ENCODE measurements at regions not wholly inside any gene's neighbourhood (a gene's known extent, or its start where the extent isn't known, plus 50 kb on each side); places are given as distances from the start of the nearest gene placed in this dataset.

GRCh38 chr2:239601880-239602279, 201.1 kb upstream of the HDAC4 start:
- Histone ChIP-seq H3K27me3 (ENCODE audit: control insufficient read depth, insufficient read depth, low read length) (no peaks in the 10 kb centered on the region), H3K4me1 (ENCODE audit: control insufficient read depth, insufficient read depth, low read length) (no peaks in the 10 kb centered on the region), H3K36me3 (ENCODE audit: control insufficient read depth, insufficient read depth, low read length) (no peaks in the 10 kb centered on the region), H3K4me3 (ENCODE audit: low read length) (no peak overlapping the region), H3K9ac (ENCODE audit: low read length) (no peak overlapping the region), H3K27ac (ENCODE audit: low read depth, low read length) (no peak overlapping the region)

DNA sequence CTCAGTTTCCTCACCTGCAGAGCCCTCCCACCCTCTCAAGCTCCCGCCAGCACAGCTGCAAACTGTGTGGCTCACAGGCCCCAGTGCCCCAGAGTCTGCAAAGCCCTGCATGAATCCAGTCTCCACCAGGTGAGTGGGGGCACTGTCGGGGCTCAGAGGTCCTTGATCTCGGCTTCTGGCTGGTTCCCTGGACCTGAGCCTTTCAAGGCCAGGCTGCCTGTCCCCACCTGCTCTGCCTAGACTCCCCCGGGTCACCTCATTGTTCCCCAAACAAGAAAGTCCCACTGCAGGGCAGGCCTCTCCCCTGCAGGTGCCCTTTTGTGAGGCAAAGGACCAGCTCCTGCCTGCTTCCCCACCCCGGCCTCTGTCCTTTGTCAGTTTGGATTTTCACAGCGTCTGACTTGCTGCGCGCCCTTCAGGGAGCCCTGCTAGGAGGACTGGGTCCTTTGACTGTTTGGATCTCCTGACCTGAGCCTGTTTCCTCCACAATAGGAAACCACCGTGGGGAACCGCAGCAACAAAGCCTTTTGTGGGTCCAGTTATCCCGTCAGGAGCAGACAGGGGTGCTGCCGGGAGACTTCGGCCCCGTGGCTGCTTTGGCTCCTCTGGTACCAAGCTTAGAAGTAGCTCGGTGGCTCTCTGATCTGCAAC, 200.5 kb upstream of the HDAC4 start:
- Histone ChIP-seq H3K4me3 (ENCODE audit: low read length) (no peak overlapping the region), H3K9ac (ENCODE audit: low read length) (no peak overlapping the region), H3K4me1 (ENCODE audit: control insufficient read depth, insufficient read depth, low read length) (no peaks in the 10 kb centered on the region)

DNA sequence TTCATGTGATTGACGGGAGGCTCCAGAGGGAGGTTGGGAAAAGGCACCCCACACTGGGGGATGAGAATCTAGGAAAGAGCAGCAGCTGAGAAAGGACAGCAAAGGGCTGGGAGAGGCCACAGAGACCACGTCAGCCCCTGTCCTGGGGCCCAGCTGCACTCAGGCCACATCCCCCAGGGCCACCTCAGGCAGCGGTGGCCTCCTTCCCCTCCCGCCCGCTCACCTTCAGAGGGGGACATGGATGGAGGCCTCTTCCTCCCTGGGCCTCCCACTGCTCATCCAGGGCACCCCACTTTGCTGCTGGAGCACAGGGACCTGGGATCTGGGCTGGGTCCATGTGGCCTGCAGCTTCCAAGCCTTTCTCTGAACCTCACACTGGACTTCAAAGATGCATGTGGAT, 199.8 kb upstream of the HDAC4 start:
- Histone ChIP-seq H3K9ac (ENCODE audit: low read length) (no peak overlapping the region), H3K36me3 (ENCODE audit: control insufficient read depth, insufficient read depth, low read length) (no peaks in the 10 kb centered on the region), H3K27ac (ENCODE audit: low read depth, low read length) (no peak overlapping the region), H3K4me3 (ENCODE audit: low read length) (no peak overlapping the region), H3K27me3 (ENCODE audit: control insufficient read depth, insufficient read depth, low read length) (no peaks in the 10 kb centered on the region), H3K4me1 (ENCODE audit: control insufficient read depth, insufficient read depth, low read length) (no peaks in the 10 kb centered on the region)

More for the DNA sequence above, 200.5 kb upstream of the HDAC4 start:
- Histone ChIP-seq H3K27me3 (ENCODE audit: control insufficient read depth, insufficient read depth, low read length) (no peaks in the 10 kb centered on the region), H3K27ac (ENCODE audit: low read depth, low read length) (no peak overlapping the region), H3K36me3 (ENCODE audit: control insufficient read depth, insufficient read depth, low read length) (no peaks in the 10 kb centered on the region)

GRCh38 chr2:239600001-239600593, 199.3 kb upstream of the HDAC4 start:
- Histone ChIP-seq H3K27ac (ENCODE audit: low read depth, low read length) (no peak overlapping the region), H3K9ac (ENCODE audit: low read length) (no peak overlapping the region), H3K4me3 (ENCODE audit: low read length) (no peak overlapping the region), H3K36me3 (ENCODE audit: control insufficient read depth, insufficient read depth, low read length) (no peaks in the 10 kb centered on the region), H3K4me1 (ENCODE audit: control insufficient read depth, insufficient read depth, low read length) (no peaks in the 10 kb centered on the region), H3K27me3 (ENCODE audit: control insufficient read depth, insufficient read depth, low read length) (no peaks in the 10 kb centered on the region)

GRCh38 chr2:239599299-239599698, 198.5 kb upstream of the HDAC4 start:
- H3K27ac ChIP-seq (ENCODE audit: low read depth, low read length) = no peak overlapping the region
- no peaks in the 10 kb centered on the region for H3K4me1 ChIP-seq (ENCODE audit: control insufficient read depth, insufficient read depth, low read length)
- H3K27me3 ChIP-seq (ENCODE audit: control insufficient read depth, insufficient read depth, low read length) = no peaks in the 10 kb centered on the region
- no peak overlapping the region for H3K4me3 ChIP-seq (ENCODE audit: low read length)
- no peak overlapping the region for H3K9ac ChIP-seq (ENCODE audit: low read length)
- no peaks in the 10 kb centered on the region for H3K36me3 ChIP-seq (ENCODE audit: control insufficient read depth, insufficient read depth, low read length)

GRCh38 chr2:239598732-239599090, 197.9 kb upstream of the HDAC4 start:
- no peak overlapping the region for H3K27ac ChIP-seq (ENCODE audit: low read depth, low read length)
- H3K4me1 ChIP-seq (ENCODE audit: control insufficient read depth, insufficient read depth, low read length) = no peaks in the 10 kb centered on the region
- no peak overlapping the region for H3K4me3 ChIP-seq (ENCODE audit: low read length)
- H3K27me3 ChIP-seq (ENCODE audit: control insufficient read depth, insufficient read depth, low read length) = no peaks in the 10 kb centered on the region
- no peak overlapping the region for H3K9ac ChIP-seq (ENCODE audit: low read length)
- no peaks in the 10 kb centered on the region for H3K36me3 ChIP-seq (ENCODE audit: control insufficient read depth, insufficient read depth, low read length)

- Histone ChIP-seq H3K27ac (ENCODE audit: low read depth, low read length) (no peak overlapping the region), H3K36me3 (ENCODE audit: control insufficient read depth, insufficient read depth, low read length) (no peaks in the 10 kb centered on the region), H3K4me3 (ENCODE audit: low read length) (no peak overlapping the region), H3K9ac (ENCODE audit: low read length) (no peak overlapping the region), H3K27me3 (ENCODE audit: control insufficient read depth, insufficient read depth, low read length) (no peaks in the 10 kb centered on the region), H3K4me1 (ENCODE audit: control insufficient read depth, insufficient read depth, low read length) (no peaks in the 10 kb centered on the region)
Observed at GRCh38 chr2:239598011-239598731, 197.4 kb upstream of the HDAC4 start.

- Histone ChIP-seq H3K36me3 (ENCODE audit: control insufficient read depth, insufficient read depth, low read length) (no peaks in the 10 kb centered on the region), H3K4me1 (ENCODE audit: control insufficient read depth, insufficient read depth, low read length) (no peaks in the 10 kb centered on the region), H3K9ac (ENCODE audit: low read length) (no peak overlapping the region), H3K27me3 (ENCODE audit: control insufficient read depth, insufficient read depth, low read length) (no peaks in the 10 kb centered on the region), H3K27ac (ENCODE audit: low read depth, low read length) (no peak overlapping the region), H3K4me3 (ENCODE audit: low read length) (no peak overlapping the region)
Observed at GRCh38 chr2:239597216-239597615, 196.4 kb upstream of the HDAC4 start.

- no peak overlapping the region for H3K4me3 ChIP-seq (ENCODE audit: low read length)
- no peaks in the 10 kb centered on the region for H3K4me1 ChIP-seq (ENCODE audit: control insufficient read depth, insufficient read depth, low read length)
- H3K36me3 ChIP-seq (ENCODE audit: control insufficient read depth, insufficient read depth, low read length) = no peaks in the 10 kb centered on the region
- no peak overlapping the region for H3K27ac ChIP-seq (ENCODE audit: low read depth, low read length)
- H3K9ac ChIP-seq (ENCODE audit: low read length) = no peak overlapping the region
- no peaks in the 10 kb centered on the region for H3K27me3 ChIP-seq (ENCODE audit: control insufficient read depth, insufficient read depth, low read length)
Observed at GRCh38 chr2:239596792-239597191, 196.0 kb upstream of the HDAC4 start.

GRCh38 chr2:239596253-239596652, 195.4 kb upstream of the HDAC4 start:
- Histone ChIP-seq H3K27me3 (ENCODE audit: control insufficient read depth, insufficient read depth, low read length) (no peaks in the 10 kb centered on the region), H3K9ac (ENCODE audit: low read length) (no peak overlapping the region), H3K4me1 (ENCODE audit: control insufficient read depth, insufficient read depth, low read length) (no peaks in the 10 kb centered on the region), H3K36me3 (ENCODE audit: control insufficient read depth, insufficient read depth, low read length) (no peaks in the 10 kb centered on the region), H3K27ac (ENCODE audit: low read depth, low read length) (no peak overlapping the region), H3K4me3 (ENCODE audit: low read length) (no peak overlapping the region)

GRCh38 chr2:239595726-239596125, 194.9 kb upstream of the HDAC4 start:
- no peaks in the 10 kb centered on the region for H3K4me1 ChIP-seq (ENCODE audit: control insufficient read depth, insufficient read depth, low read length)
- no peaks in the 10 kb centered on the region for H3K27me3 ChIP-seq (ENCODE audit: control insufficient read depth, insufficient read depth, low read length)
- H3K27ac ChIP-seq (ENCODE audit: low read depth, low read length) = no peak overlapping the region
- no peaks in the 10 kb centered on the region for H3K36me3 ChIP-seq (ENCODE audit: control insufficient read depth, insufficient read depth, low read length)
- H3K9ac ChIP-seq (ENCODE audit: low read length) = no peak overlapping the region
- no peak overlapping the region for H3K4me3 ChIP-seq (ENCODE audit: low read length)

DNA sequence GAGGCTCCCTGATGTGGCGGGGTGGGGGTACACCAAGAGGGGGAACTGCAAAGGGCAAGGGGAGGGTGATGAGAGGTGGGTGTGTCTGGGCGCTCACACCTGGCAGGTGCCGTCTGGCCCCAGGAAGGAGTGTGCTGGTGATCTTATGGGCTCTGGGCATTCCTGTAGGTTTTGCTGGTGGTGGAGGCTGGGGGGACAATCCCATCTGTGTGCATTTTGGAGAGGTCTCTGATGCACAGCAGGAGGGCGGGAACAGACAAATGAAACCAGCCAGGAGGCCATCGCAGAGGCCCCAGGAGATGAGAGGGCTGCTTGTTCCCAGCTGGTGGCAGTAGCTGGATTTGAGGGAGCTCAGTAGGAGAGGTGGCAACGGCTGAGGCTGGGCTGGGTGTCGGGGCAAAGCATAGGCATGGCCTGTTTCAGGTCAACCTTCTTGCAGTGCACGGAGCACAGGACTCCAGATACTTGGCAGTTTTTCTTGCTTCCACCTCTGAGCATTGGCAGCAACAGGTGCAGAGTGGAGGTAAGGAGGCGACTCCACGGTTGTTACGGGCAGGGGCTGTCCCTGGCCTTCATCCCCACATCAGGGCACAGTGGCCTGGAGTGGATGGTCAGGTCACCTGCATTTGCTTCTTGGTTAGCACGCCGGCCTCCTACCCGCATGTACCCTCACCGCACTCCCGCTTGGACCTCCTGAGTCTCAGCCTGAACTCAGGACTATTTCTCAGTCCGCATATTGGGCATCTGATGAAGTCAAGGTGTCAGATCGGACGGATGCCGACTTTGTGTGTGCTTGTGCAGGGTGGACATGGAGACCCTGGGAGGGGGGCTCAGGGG, 194.2 kb upstream of the HDAC4 start:
- no peak overlapping the region for H3K27ac ChIP-seq (ENCODE audit: low read depth, low read length)
- no peaks in the 10 kb centered on the region for H3K27me3 ChIP-seq (ENCODE audit: control insufficient read depth, insufficient read depth, low read length)
- H3K4me3 ChIP-seq (ENCODE audit: low read length) = no peak overlapping the region
- H3K9ac ChIP-seq (ENCODE audit: low read length) = no peak overlapping the region
- no peaks in the 10 kb centered on the region for H3K36me3 ChIP-seq (ENCODE audit: control insufficient read depth, insufficient read depth, low read length)
- H3K4me1 ChIP-seq (ENCODE audit: control insufficient read depth, insufficient read depth, low read length) = no peaks in the 10 kb centered on the region

Measured in rectal smooth muscle tissue (tissue), 1 donor.